GM13976 (cell line): ENCODE measurements at regions not wholly inside any gene's neighbourhood (a gene's known extent, or its start where the extent isn't known, plus 50 kb on each side); places are given as distances from the start of the nearest gene placed in this dataset.
A peak's percentile ranks its signal among the peaks of the same experiment; 100 is the strongest.

Source experiments
- DNase-seq: peaks from one replicate; pipeline ENCODE4 v3.0.0; 2012; ENCODE audit warnings: low spot score
- CTCF ChIP-seq: IDR thresholded peaks from 2 replicates; pipeline ENCODE4 v1.5.1; 2012; ENCODE audit warnings: borderline replicate concordance, mild to moderate bottlenecking; ENCODE audit not compliant: insufficient read depth; ENCODE audit errors: extremely low read depth, missing control alignments, control extremely low read depth
- in situ Hi-C: fragments of 300-500 bp; cut with MboI; formaldehyde crosslinking; loops from one replicate; pipeline ENCODE4 v1.12.0; 2022; ENCODE audit warnings: low sequenced_read_pairs, mixed read lengths, inconsistent platforms; ENCODE audit not compliant: unreplicated experiment

GRCh38 chr10:46226900-46227558 lies 59.8 kb upstream of the ANTXRL start:
- no peak for TF ChIP-seq CTCF
- in situ Hi-C loops: loop anchor here (25.0 kb wide), 1 partner anchor 990 kb away; no protein-coding TSS in a partner anchor
- no peak for DNase-seq

DNA sequence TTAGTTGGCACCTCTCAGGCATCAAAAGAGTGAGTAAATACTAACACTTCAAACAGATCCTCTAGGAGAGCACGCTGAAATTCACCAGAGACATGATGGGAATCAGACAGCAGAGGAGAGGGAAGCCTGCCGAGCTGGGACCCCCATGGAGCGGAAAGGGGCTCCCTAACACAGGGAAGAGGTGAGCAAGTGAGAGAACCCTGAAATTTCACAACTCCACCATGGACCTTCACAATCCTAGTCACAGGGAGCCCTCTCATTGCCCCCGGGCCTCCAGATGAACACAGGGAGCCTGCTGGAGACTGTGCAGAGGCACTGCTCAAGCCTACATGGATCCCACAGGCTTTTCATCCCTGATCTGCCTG lies 59.2 kb upstream of the ANTXRL start:
- TF ChIP-seq CTCF: no peak
- in situ Hi-C loops: loop anchor here (25.0 kb wide), 1 partner anchor 990 kb away; no protein-coding TSS in a partner anchor
- DNase-seq: no peak

- in situ Hi-C loops: loop anchor here (25.0 kb wide), 1 partner anchor 991 kb away; no protein-coding TSS in a partner anchor
- TF ChIP-seq CTCF: no peak
- no peak for DNase-seq
These were observed 58.7 kb upstream of the ANTXRL start for GRCh38 chr10:46227936-46228562.

DNA sequence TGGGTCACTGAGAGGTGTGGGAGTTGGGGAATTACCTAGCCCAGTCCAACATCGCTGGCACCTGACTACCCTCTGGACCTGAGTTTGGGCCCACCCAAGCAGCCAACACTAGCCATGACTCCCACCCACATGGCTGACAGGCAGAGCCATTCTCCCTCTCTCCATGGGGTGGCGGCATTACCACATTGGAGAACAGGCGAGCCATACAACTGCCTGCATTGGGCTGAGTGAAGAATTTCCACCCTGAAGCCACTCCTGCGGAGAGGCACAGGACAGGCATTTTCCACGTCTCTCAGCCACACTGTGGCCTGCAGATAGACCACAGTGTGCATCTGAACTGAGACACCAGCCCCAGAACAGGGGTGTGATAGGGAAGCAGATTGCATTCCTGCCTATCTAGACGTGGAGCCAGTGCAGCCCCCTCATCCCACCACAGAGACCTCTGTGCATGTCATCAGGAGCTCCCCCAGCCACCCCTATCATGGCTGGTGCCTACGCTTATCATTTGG lies 58.2 kb upstream of the ANTXRL start:
- DNase-seq: peak; percentile 83
- TF ChIP-seq CTCF: peak; percentile 89
- in situ Hi-C loops: loop anchor here (25.0 kb wide), 1 partner anchor 991 kb away; no protein-coding TSS in a partner anchor

GRCh38 chr10:46229144-46229563 lies 57.6 kb upstream of the ANTXRL start:
- in situ Hi-C loops: loop anchor here (25.0 kb wide), 1 partner anchor 992 kb away; no protein-coding TSS in a partner anchor
- DNase-seq: no peak
- peak; percentile 34 for TF ChIP-seq CTCF

DNA sequence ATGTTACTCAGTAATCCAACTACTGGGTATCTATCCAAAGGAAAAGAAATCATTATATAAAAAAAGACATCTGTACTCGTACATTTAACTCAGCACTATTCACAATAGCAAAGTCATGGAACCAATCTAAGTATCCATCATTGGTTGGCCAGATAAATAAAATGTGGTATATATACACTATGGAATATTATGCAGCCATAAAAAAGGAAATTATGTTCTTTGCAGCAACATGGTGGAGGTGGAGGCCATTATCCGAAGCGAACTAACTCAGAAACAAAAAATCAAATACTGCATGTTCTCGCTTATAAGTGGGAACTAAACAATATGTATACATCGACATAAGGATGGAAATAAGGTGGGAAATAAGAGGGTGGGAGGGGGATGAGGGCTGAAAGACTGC lies 56.2 kb upstream of the ANTXRL start:
- in situ Hi-C loops: loop anchor here (25.0 kb wide), 1 partner anchor 993 kb away; no protein-coding TSS in a partner anchor
- no peak for DNase-seq
- no peak for TF ChIP-seq CTCF
